ENCODE measurements at regions not wholly inside any gene's neighbourhood (a gene's known extent, or its start where the extent isn't known, plus 50 kb on each side); places are given as distances from the start of the nearest gene placed in this dataset.

DNA sequence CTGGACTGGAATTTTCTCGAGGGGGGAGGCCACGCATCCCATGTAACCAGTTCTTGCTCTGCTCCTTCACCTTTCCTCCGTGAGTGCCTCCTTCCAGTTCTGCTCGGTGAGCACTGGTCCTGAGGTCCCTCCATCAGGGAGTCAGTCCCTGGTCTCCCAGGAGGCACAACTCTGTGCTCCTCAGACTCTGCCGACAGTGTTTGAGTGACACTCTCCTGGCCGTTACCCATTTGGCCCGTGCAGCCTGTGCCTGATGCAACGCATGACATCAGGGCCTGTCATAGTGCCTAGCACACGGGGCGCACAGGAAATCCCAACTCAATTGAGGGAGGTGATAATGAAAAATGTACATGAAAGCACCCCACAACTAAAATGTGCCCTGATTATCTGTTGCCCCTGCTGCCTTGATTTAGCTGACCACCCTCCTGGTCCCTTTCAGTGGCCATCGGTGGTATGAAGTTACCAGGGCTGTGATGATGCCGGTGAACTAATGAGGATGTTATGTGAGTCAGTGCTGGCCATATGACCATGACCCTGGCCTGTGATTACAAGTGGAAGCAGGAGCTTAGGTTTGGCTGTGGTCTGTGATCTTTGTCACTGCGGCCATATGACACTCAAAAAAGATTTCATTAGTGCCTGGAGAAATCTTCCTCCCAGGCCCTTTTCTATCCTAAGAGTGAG, 144.6 kb downstream of the TDRD15 start:
- Histone ChIP-seq H3K9me2 (replicated peaks; ENCODE audit: insufficient read depth, low read length) (no peaks in the 10 kb centered on the region), H3F3A (ENCODE audit: insufficient read depth) (no peaks in the 10 kb centered on the region), H4K20me1 (ENCODE audit: low read depth, low read length) (no peaks in the 10 kb centered on the region), H3K4me3 (ENCODE audit: insufficient read depth, low read length, poor library complexity, severe bottlenecking) (no peak overlapping the region), H3K27me3 (ENCODE audit: low read length) (0 out of 2 replicates have a peak, but pooled peaks cover 4% of the 10 kb centered on the region), H3K27ac (ENCODE audit: low read depth, low read length) (no peak overlapping the region), H3K9ac (ENCODE audit: low read length) (no peak overlapping the region), H2AFZ (ENCODE audit: low read depth, low read length, severe bottlenecking) (no peak overlapping the region), H3K79me2 (ENCODE audit: insufficient read depth, low read length) (no peaks in the 10 kb centered on the region), H3K36me3 (ENCODE audit: low read length) (no peaks in the 10 kb centered on the region), H3K9me3 (ENCODE audit: insufficient read depth, low read length) (no peaks in the 10 kb centered on the region), H3K4me2 (ENCODE audit: low read depth, low read length, poor library complexity, severe bottlenecking) (no peak overlapping the region)
- TF ChIP-seq EZH2phosphoT487 (conservative IDR thresholded peaks at IDR 0.05; ENCODE audit: low read length) = no peak
- TF ChIP-seq, protein P1, sequence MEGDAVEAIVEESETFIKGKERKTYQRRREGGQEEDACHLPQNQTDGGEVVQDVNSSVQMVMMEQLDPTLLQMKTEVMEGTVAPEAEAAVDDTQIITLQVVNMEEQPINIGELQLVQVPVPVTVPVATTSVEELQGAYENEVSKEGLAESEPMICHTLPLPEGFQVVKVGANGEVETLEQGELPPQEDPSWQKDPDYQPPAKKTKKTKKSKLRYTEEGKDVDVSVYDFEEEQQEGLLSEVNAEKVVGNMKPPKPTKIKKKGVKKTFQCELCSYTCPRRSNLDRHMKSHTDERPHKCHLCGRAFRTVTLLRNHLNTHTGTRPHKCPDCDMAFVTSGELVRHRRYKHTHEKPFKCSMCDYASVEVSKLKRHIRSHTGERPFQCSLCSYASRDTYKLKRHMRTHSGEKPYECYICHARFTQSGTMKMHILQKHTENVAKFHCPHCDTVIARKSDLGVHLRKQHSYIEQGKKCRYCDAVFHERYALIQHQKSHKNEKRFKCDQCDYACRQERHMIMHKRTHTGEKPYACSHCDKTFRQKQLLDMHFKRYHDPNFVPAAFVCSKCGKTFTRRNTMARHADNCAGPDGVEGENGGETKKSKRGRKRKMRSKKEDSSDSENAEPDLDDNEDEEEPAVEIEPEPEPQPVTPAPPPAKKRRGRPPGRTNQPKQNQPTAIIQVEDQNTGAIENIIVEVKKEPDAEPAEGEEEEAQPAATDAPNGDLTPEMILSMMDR (IDR thresholded peaks at IDR 0.05; ENCODE audit: insufficient read depth, low read length, poor library complexity, severe bottlenecking) = no peak

DNA sequence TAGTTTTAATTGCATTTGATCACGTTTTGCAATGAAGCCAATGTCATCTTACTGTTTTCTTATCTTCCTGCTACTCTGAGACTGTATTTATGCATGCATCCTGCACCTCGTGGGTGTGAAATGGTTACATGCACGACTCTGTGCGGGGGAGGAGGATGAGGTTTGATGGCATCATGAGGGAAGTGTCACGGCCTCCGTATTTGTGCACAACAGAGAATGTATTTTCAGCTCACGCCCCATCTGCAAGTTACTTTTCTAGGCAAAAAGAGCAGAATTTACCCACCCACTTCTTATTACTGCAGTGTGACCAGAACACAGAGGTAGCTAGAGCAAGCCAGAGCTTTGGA, 145.1 kb downstream of the TDRD15 start:
- H3K9ac ChIP-seq (ENCODE audit: low read length) = no peak overlapping the region
- H2AFZ ChIP-seq (ENCODE audit: low read depth, low read length, severe bottlenecking) = no peak overlapping the region
- no peaks in the 10 kb centered on the region for H3K9me3 ChIP-seq (ENCODE audit: insufficient read depth, low read length)
- no peak for TF ChIP-seq EZH2phosphoT487 (conservative IDR thresholded peaks at IDR 0.05; ENCODE audit: low read length)
- no peaks in the 10 kb centered on the region for H3K79me2 ChIP-seq (ENCODE audit: insufficient read depth, low read length)
- no peaks in the 10 kb centered on the region for H3K9me2 ChIP-seq (replicated peaks; ENCODE audit: insufficient read depth, low read length)
- no peaks in the 10 kb centered on the region for H3F3A ChIP-seq (ENCODE audit: insufficient read depth)
- 0 out of 2 replicates have a peak, but pooled peaks cover 4% of the 10 kb centered on the region for H3K27me3 ChIP-seq (ENCODE audit: low read length)
- no peak overlapping the region for H3K27ac ChIP-seq (ENCODE audit: low read depth, low read length)
- no peak overlapping the region for H3K4me2 ChIP-seq (ENCODE audit: low read depth, low read length, poor library complexity, severe bottlenecking)
- H3K4me3 ChIP-seq (ENCODE audit: insufficient read depth, low read length, poor library complexity, severe bottlenecking) = no peak overlapping the region
- H4K20me1 ChIP-seq (ENCODE audit: low read depth, low read length) = no peaks in the 10 kb centered on the region
- no peaks in the 10 kb centered on the region for H3K36me3 ChIP-seq (ENCODE audit: low read length)

DNA sequence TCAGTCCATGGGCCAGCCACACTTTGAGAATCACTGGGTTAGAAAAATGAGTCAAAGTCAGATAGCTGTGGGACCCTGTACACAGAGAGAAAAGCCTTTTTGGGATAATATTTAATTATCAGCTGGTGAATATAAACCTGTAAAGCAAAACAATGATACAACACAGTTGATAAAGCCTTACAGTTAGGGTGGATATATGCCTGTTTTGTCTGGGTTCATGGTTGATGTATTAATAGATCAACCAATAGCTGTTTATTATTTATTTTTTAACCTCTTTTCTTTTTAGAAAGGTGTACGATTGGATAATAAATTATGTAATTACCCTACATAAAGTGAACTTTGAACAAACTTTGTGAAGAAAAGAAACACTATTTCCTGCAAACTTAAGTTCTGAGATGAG, 145.6 kb downstream of the TDRD15 start:
- H2AFZ ChIP-seq (ENCODE audit: low read depth, low read length, severe bottlenecking) = no peak overlapping the region
- H3K79me2 ChIP-seq (ENCODE audit: insufficient read depth, low read length) = no peaks in the 10 kb centered on the region
- H3K4me2 ChIP-seq (ENCODE audit: low read depth, low read length, poor library complexity, severe bottlenecking) = no peak overlapping the region
- no peaks in the 10 kb centered on the region for H4K20me1 ChIP-seq (ENCODE audit: low read depth, low read length)
- H3K4me3 ChIP-seq (ENCODE audit: insufficient read depth, low read length, poor library complexity, severe bottlenecking) = no peak overlapping the region
- H3K9me3 ChIP-seq (ENCODE audit: insufficient read depth, low read length) = no peaks in the 10 kb centered on the region
- H3K9me2 ChIP-seq (replicated peaks; ENCODE audit: insufficient read depth, low read length) = no peaks in the 10 kb centered on the region
- H3K36me3 ChIP-seq (ENCODE audit: low read length) = no peaks in the 10 kb centered on the region
- H3K9ac ChIP-seq (ENCODE audit: low read length) = no peak overlapping the region
- no peak overlapping the region for H3K27ac ChIP-seq (ENCODE audit: low read depth, low read length)
- H3K27me3 ChIP-seq (ENCODE audit: low read length) = 0 out of 2 replicates have a peak, but pooled peaks cover 4% of the 10 kb centered on the region
- no peaks in the 10 kb centered on the region for H3F3A ChIP-seq (ENCODE audit: insufficient read depth)
- TF ChIP-seq EZH2phosphoT487 (conservative IDR thresholded peaks at IDR 0.05; ENCODE audit: low read length) = no peak
- TF ChIP-seq, protein P1 (IDR thresholded peaks at IDR 0.05; ENCODE audit: insufficient read depth, low read length, poor library complexity, severe bottlenecking) = no peak

DNA sequence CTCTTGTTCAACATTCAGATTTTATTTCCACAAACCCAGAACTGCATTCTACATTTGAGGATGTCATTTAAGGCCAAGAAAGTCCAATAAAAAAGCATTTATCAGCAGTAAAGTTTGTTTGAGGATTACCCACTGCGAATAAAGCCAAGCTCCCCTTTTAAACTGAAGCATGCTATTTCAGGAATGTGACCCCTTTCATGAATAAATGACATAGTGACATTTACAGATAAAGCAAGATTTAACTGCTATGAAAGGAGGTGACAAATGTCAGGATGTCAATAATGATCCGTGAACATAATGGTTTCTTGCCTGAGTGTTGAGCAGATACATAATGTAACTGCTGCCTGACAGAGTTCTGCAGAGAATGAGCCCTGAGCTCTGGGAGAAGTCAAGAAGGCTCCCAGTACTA, 146.3 kb downstream of the TDRD15 start:
- Histone ChIP-seq H3F3A (ENCODE audit: insufficient read depth) (no peaks in the 10 kb centered on the region), H3K27me3 (ENCODE audit: low read length) (0 out of 2 replicates have a peak, but pooled peaks cover 4% of the 10 kb centered on the region), H2AFZ (ENCODE audit: low read depth, low read length, severe bottlenecking) (no peak overlapping the region), H3K4me2 (ENCODE audit: low read depth, low read length, poor library complexity, severe bottlenecking) (no peak overlapping the region), H3K36me3 (ENCODE audit: low read length) (no peaks in the 10 kb centered on the region), H3K4me3 (ENCODE audit: insufficient read depth, low read length, poor library complexity, severe bottlenecking) (no peak overlapping the region), H3K9me3 (ENCODE audit: insufficient read depth, low read length) (no peaks in the 10 kb centered on the region), H3K9ac (ENCODE audit: low read length) (no peak overlapping the region), H3K27ac (ENCODE audit: low read depth, low read length) (no peak overlapping the region), H3K79me2 (ENCODE audit: insufficient read depth, low read length) (no peaks in the 10 kb centered on the region), H4K20me1 (ENCODE audit: low read depth, low read length) (no peaks in the 10 kb centered on the region), H3K9me2 (replicated peaks; ENCODE audit: insufficient read depth, low read length) (no peaks in the 10 kb centered on the region)
- TF ChIP-seq, protein P1 (IDR thresholded peaks at IDR 0.05; ENCODE audit: insufficient read depth, low read length, poor library complexity, severe bottlenecking) = no peak
- no peak for TF ChIP-seq EZH2phosphoT487 (conservative IDR thresholded peaks at IDR 0.05; ENCODE audit: low read length)
